HG02938 (cell line): ENCODE measurements at regions not wholly inside any gene's neighbourhood (a gene's known extent, or its start where the extent isn't known, plus 50 kb on each side); places are given as distances from the start of the nearest gene placed in this dataset.

Source experiments
- ATAC-seq: cut with Tn5 transposase; IDR thresholded peaks from one replicate; pipeline ENCODE4 v1.9.1; 2021; ENCODE audit warnings: mild to moderate bottlenecking, moderate library complexity; ENCODE audit not compliant: unreplicated experiment

- ATAC-seq, result no peak
Measured at GRCh38 chr6:9540534-9541126, 874.2 kb downstream of the TFAP2A start.

- ATAC-seq, result no peak
Measured at GRCh38 chr6:9540126-9540525, 874.7 kb downstream of the TFAP2A start.

- ATAC-seq, result no peak
Measured at GRCh38 chr6:9539231-9539755, 875.6 kb downstream of the TFAP2A start.

- no peak for ATAC-seq
Measured at GRCh38 chr6:9537381-9537780, 877.5 kb downstream of the TFAP2A start.

GRCh38 chr6:9535106-9535505 lies 879.8 kb downstream of the TFAP2A start:
- no peak for ATAC-seq

GRCh38 chr6:9532621-9533557 lies 882.0 kb downstream of the TFAP2A start:
- no peak for ATAC-seq

- ATAC-seq, result no peak
Measured at GRCh38 chr6:9527679-9528286, 887.1 kb downstream of the TFAP2A start.

GRCh38 chr6:9523462-9523861 lies 891.4 kb downstream of the TFAP2A start:
- no peak for ATAC-seq

GRCh38 chr6:9522101-9522500 lies 892.8 kb downstream of the TFAP2A start:
- no peak for ATAC-seq

GRCh38 chr6:9521152-9521530 lies 893.7 kb downstream of the TFAP2A start:
- ATAC-seq, result no peak

GRCh38 chr6:9520417-9521151 lies 894.3 kb downstream of the TFAP2A start:
- peak; percentile 64 for ATAC-seq

- ATAC-seq, result no peak
Measured at GRCh38 chr6:9518431-9518830, 896.4 kb downstream of the TFAP2A start.

GRCh38 chr6:9517806-9518205 lies 897.1 kb downstream of the TFAP2A start:
- no peak for ATAC-seq

- ATAC-seq, result no peak
Measured at GRCh38 chr6:9515633-9516606, 899.0 kb downstream of the TFAP2A start.

GRCh38 chr6:9514146-9514545 lies 900.7 kb downstream of the TFAP2A start:
- ATAC-seq, result no peak

GRCh38 chr6:9511157-9511556 lies 903.7 kb downstream of the TFAP2A start:
- no peak for ATAC-seq

- no peak for ATAC-seq
Measured at GRCh38 chr6:9507136-9507895, 907.6 kb downstream of the TFAP2A start.

GRCh38 chr6:9504191-9504590 lies 910.7 kb downstream of the TFAP2A start:
- no peak for ATAC-seq

- ATAC-seq, result no peak
Measured at GRCh38 chr6:9503111-9503761, 911.6 kb downstream of the TFAP2A start.
